A673 (cell line): ENCODE measurements at regions not wholly inside any gene's neighbourhood (a gene's known extent, or its start where the extent isn't known, plus 50 kb on each side); places are given as distances from the start of the nearest gene placed in this dataset.

Experiments used
- BruUV-seq: library from RNA; stranded (reverse); fragments of 400-500 nt; replicated peaks from 2 replicates; lab custom pipeline; 2021; lab: Mats Ljungman, UMichigan
- CTCF ChIA-PET: fragments of 300-600 bp; sonication (Branson Sonifier 250); formaldehyde crosslinking; loops from one replicate; lab custom pipeline; 2022; ENCODE audit warnings: antibody characterized with exemption; lab: Charles Lee
- POLR2A ChIA-PET: fragments of 300-600 bp; sonication (Branson Sonifier 250); formaldehyde crosslinking; loops from one replicate; lab custom pipeline; 2022; ENCODE audit warnings: antibody characterized with exemption; ENCODE audit not compliant: low non-redundant PET; lab: Charles Lee
- DNase-seq: peaks from one replicate; pipeline ENCODE4 v3.0.0-alpha.2; 2015; ENCODE audit warnings: low spot score
- H3K27ac ChIP-seq: fragments of 200-600 bp; sonication (generic); 2 replicates; pipeline ENCODE4 v1.5.1; 2016; ENCODE audit warnings: mixed run types, low read depth, mild to moderate bottlenecking, mixed read lengths, antibody characterized with exemption, low read length; ENCODE audit not compliant: poor library complexity, severe bottlenecking
- H3K27me3 ChIP-seq: fragments of 200-600 bp; sonication (generic); replicated peaks from 2 replicates; pipeline ENCODE4 v1.6.1; 2017; ENCODE audit warnings: mixed run types, low read depth, mild to moderate bottlenecking, mixed read lengths, antibody characterized with exemption, low read length; ENCODE audit not compliant: insufficient read depth, poor library complexity
- H3K36me3 ChIP-seq: fragments of 200-600 bp; sonication (generic); 2 replicates; pipeline ENCODE4 v1.6.1; 2016; ENCODE audit warnings: mixed run types, mild to moderate bottlenecking, mixed read lengths, antibody characterized with exemption, low read length; ENCODE audit not compliant: insufficient read depth, poor library complexity, severe bottlenecking
- H3K4me1 ChIP-seq: fragments of 200-600 bp; sonication (generic); 2 replicates; pipeline ENCODE4 v1.6.1; 2017; ENCODE audit warnings: mixed run types, mild to moderate bottlenecking, mixed read lengths, antibody characterized with exemption, low read length; ENCODE audit not compliant: insufficient read depth, poor library complexity, severe bottlenecking
- H3K4me3 ChIP-seq: fragments of 200-600 bp; sonication (generic); 2 replicates; pipeline ENCODE4 v1.5.1; 2016; ENCODE audit warnings: low read depth, mixed run types, mild to moderate bottlenecking, mixed read lengths, low read length; ENCODE audit not compliant: poor library complexity, severe bottlenecking
- H3K9me3 ChIP-seq: fragments of 200-600 bp; sonication (generic); 2 replicates; pipeline ENCODE4 v1.6.1; 2016; ENCODE audit warnings: mixed run types, low read depth, mild to moderate bottlenecking, mixed read lengths, antibody characterized with exemption, low read length; ENCODE audit not compliant: poor library complexity, severe bottlenecking
- CTCF ChIP-seq: fragments of 300-800, 200-600 bp; sonication (generic); conservative IDR thresholded peaks from 2 replicates; pipeline ENCODE4 v1.5.1; 2017; ENCODE audit warnings: low read depth, mild to moderate bottlenecking, antibody characterized with exemption, low read length, moderate library complexity, mixed read lengths
- EZH2 ChIP-seq: fragments of 200-600 bp; sonication (generic); IDR thresholded peaks from 2 replicates; pipeline ENCODE4 v1.6.1; 2017; ENCODE audit warnings: borderline replicate concordance, low read depth, mild to moderate bottlenecking, mixed read lengths, antibody characterized with exemption, low read length; ENCODE audit not compliant: poor library complexity, severe bottlenecking
- intact Hi-C: fragments of 100-400 bp; cut with micrococcal nuclease; formaldehyde crosslinking; loops from one replicate; pipeline ENCODE4 v1.10.0; 2022; ENCODE audit not compliant: unreplicated experiment

GRCh38 chr18:67433971-67434370, 82.5 kb downstream of the DSEL start:
- H3K4me1 ChIP-seq, result no peaks in the 10 kb centered on the region
- intact Hi-C loops, result no loop called here
- H3K27ac ChIP-seq, result no peak overlapping the region
- no peak for DNase-seq
- H3K36me3 ChIP-seq, result no peaks in the 10 kb centered on the region
- TF ChIP-seq EZH2 (no peak), CTCF (no peak)
- peaks cover 13% of the 10 kb centered on the region for H3K9me3 ChIP-seq
- H3K27me3 ChIP-seq, result no peaks in the 10 kb centered on the region
- CTCF ChIA-PET, result no interaction called here
- POLR2A ChIA-PET, result no interaction called here
- no peak overlapping the region for H3K4me3 ChIP-seq
- no TSS peak for BruUV-seq

- CTCF ChIA-PET, result no interaction called here
- no peak for DNase-seq
- POLR2A ChIA-PET, result no interaction called here
- TF ChIP-seq CTCF, result no peak
- TF ChIP-seq EZH2, result no peak
- intact Hi-C loops, result no loop called here
- H3K9me3 ChIP-seq, result peaks cover 6% of the 10 kb centered on the region
- H3K27ac ChIP-seq, result no peak overlapping the region
- H3K27me3 ChIP-seq, result no peaks in the 10 kb centered on the region
- no peak overlapping the region for H3K4me3 ChIP-seq
- no peaks in the 10 kb centered on the region for H3K36me3 ChIP-seq
- H3K4me1 ChIP-seq, result no peaks in the 10 kb centered on the region
- no TSS peak for BruUV-seq
Observed at GRCh38 chr18:67432806-67433205, 83.7 kb downstream of the DSEL start.

- no TSS peak for BruUV-seq
- DNase-seq, result no peak
- Histone ChIP-seq H3K27me3 (no peaks in the 10 kb centered on the region), H3K9me3 (no peaks in the 10 kb centered on the region), H3K36me3 (no peaks in the 10 kb centered on the region), H3K4me3 (no peak overlapping the region), H3K27ac (no peak overlapping the region), H3K4me1 (no peaks in the 10 kb centered on the region)
- no peak for TF ChIP-seq CTCF
- TF ChIP-seq EZH2, result no peak
- POLR2A ChIA-PET, result no interaction called here
- CTCF ChIA-PET, result no interaction called here
- intact Hi-C loops, result no loop called here
Observed at GRCh38 chr18:67428805-67429204, 87.7 kb downstream of the DSEL start.
